Right ventricle myocardium inferior (tissue), 1 donor: ENCODE measurements at regions not wholly inside any gene's neighbourhood (a gene's known extent, or its start where the extent isn't known, plus 50 kb on each side); places are given as distances from the start of the nearest gene placed in this dataset.
A peak's percentile ranks its signal among the peaks of the same experiment; 100 is the strongest.
"Not testable (repeated sequence)": the region's sequence is repeated elsewhere in the genome, so short reads cannot be mapped to it uniquely, and the experiment has no call there.

Experiments
- ATAC-seq: fragments of 200-7000 bp; cut with Tn5 transposase; one replicate; pipeline ENCODE4 v1.9.1; 2020; ENCODE audit warnings: mild to moderate bottlenecking, moderate library complexity
- DNase-seq: peaks from one replicate; pipeline ENCODE4 v3.0.0; 2021; ENCODE audit errors: missing footprints
- intact Hi-C: fragments of 100-400 bp; cut with DNase I; formaldehyde crosslinking; loops from one replicate; pipeline ENCODE4 v1.11.0; 2022
- donor health status: DM: no; HTN: yes; CAD: no; lungs with severe emphysema.

DNA sequence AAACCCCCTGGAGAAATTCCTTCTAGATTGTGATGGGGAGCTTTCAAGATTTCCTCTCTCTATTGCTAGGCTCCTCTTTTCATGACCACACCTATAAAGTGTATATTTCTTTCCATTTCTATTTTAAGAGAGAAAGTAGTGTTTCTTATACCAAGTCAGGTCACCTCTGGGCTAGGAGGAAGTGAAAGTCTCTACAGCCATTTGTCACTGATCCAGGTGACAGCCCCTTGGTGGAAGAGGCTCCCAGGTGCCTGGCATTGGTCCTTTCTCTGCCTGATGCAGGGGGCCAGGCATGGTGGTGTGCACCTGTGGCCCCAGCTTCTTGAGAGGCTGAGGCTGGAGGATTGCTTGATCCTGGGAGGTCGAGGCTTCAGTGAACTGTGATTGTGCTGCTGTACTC lies 64.7 kb downstream of the DHCR7 start:
- intact Hi-C loops = no loop called here
- ATAC-seq (no peak), DNase-seq (no peak)

DNA sequence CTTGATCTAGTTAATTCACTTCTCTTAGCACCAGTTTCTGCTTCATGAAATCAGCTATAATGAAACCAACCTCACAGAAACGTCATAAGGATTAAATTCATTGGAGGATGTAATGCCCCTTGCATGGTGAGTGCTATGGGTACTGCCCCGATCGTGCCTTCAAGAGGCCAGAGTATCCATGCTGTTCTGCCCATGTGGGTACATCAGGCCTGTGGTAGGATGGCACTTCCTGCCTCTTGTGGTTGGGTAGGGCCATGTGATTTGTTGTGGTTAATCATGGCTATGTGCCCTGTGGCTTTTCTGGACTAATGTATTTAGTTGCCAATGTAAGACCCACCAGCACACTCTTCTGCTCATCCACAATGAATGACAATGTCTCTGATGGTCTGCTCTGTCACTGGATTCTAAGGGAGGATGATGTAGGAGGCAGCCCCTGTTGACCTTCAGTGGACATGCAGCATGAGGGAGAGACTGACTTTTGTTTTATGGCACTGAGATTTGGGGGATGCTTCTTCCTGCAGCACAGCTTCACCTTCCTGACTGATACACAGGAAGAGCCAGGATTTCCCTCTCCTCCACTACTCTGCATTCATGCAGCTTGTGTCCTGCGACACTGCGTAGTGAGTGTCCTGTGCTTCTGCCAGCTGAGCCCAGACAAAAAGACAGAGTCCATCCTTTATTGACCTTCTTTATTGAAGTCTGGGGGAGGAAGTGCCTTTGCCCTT lies 66.2 kb downstream of the DHCR7 start:
- intact Hi-C loops = no loop called here
- DNase-seq (no peak), ATAC-seq (no peak)

GRCh38 chr11:71379701-71380100 lies 68.5 kb downstream of the DHCR7 start:
- no peak for ATAC-seq
- DNase-seq = no peak
- intact Hi-C loops = no loop called here

DNA sequence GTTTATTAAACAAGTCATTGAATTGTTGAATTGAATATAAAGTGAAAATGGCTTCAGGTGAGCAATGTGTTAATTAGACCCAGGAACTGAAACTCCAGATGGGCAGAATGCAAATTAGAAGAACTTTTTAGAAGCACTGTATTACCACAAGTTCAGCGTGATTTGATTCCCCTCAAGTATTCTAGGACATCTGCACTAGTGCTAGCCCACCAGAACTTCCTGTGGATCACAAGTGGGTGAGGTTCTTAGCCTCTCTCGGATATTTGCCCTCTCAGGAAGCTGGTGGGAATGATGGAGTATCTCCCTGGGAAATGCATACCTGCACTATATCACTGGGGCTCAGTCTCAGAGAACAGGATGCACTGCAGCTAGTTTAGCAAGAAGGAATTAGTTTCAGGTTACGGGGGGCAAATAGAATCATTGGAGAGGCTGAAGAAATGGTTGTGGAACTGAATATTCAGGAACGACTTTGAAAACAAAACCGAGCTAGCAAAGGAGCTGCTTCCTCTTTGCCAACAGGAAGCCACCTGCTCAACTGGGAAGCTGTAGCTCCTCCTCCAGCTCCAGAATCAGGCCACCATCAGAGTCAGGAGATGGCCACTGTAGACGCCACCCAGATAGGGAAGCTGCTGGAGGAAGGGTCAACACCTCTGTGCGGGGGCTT lies 74.3 kb downstream of the DHCR7 start:
- ATAC-seq (no peak), DNase-seq (no peak)
- intact Hi-C loops = no loop called here

GRCh38 chr11:71372693-71373657 lies 75.2 kb downstream of the DHCR7 start:
- ATAC-seq = no peak

GRCh38 chr11:71371674-71372069 lies 76.5 kb downstream of the DHCR7 start:
- no peak for DNase-seq
- intact Hi-C loops = no loop called here
- no peak for ATAC-seq

More at GRCh38 chr11:71372693-71373657, 75.2 kb downstream of the DHCR7 start:
- intact Hi-C loops = no loop called here
- no peak for DNase-seq

- intact Hi-C loops = no loop called here
- ATAC-seq = no peak
- no peak for DNase-seq
Measured at GRCh38 chr11:71370895-71371673, 77.1 kb downstream of the DHCR7 start.

- no peak for DNase-seq
- ATAC-seq = no peak
- intact Hi-C loops = no loop called here
Measured at GRCh38 chr11:71370020-71370747, 78.0 kb downstream of the DHCR7 start.

GRCh38 chr11:71369411-71369810 lies 78.8 kb downstream of the DHCR7 start:
- ATAC-seq = no peak
- intact Hi-C loops = no loop called here
- DNase-seq = no peak

- ATAC-seq = no peak
- intact Hi-C loops = no loop called here
- DNase-seq = no peak
Measured at GRCh38 chr11:71368966-71369365, 79.2 kb downstream of the DHCR7 start.

DNA sequence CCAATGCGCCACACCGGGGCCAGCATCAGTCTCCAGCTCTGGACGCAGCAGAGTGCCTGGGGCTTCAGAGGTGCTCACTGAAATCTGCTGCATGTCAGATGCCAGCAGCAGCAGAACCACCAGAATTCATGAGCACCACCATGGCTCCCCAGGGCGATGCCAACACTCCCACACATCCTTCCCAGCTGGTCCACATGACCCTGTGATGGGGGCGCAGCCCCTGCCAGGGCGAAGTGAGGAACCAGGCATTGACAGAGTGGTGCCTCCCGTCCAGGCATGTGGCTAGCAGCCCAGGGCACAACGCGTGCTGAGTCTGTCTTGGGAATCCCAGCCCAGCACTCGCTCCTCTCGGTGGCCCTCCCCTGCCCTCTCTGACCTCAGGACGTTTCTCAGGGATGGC lies 80.4 kb downstream of the DHCR7 start:
- intact Hi-C loops = no loop called here
- no peak for DNase-seq
- no peak for ATAC-seq

GRCh38 chr11:71367276-71367675 lies 80.9 kb downstream of the DHCR7 start:
- ATAC-seq, intact Hi-C loops, DNase-seq: not testable (repeated sequence)

- DNase-seq = no peak
- no peak for ATAC-seq
- intact Hi-C loops = no loop called here
Measured at GRCh38 chr11:71366076-71366475, 82.1 kb downstream of the DHCR7 start.

GRCh38 chr11:71365626-71366025 lies 82.6 kb downstream of the DHCR7 start:
- DNase-seq = no peak
- no peak for ATAC-seq
- intact Hi-C loops = no loop called here

GRCh38 chr11:71364806-71365205 lies 83.4 kb downstream of the DHCR7 start:
- intact Hi-C loops = no loop called here
- ATAC-seq = no peak

GRCh38 chr11:71364176-71364671 lies 84.0 kb downstream of the DHCR7 start:
- no peak for DNase-seq
- intact Hi-C loops = no loop called here
- peak; percentile 38 for ATAC-seq

More at GRCh38 chr11:71364806-71365205, 83.4 kb downstream of the DHCR7 start:
- no peak for DNase-seq

- ATAC-seq (no peak), DNase-seq (no peak)
- intact Hi-C loops = no loop called here
Measured at GRCh38 chr11:71363721-71364120, 84.5 kb downstream of the DHCR7 start.
